OCI-LY3 (cell line): ENCODE measurements at regions not wholly inside any gene's neighbourhood (a gene's known extent, or its start where the extent isn't known, plus 50 kb on each side); places are given as distances from the start of the nearest gene placed in this dataset.

ENCODE experiments used
- CTCF ChIP-seq: fragments of 200-600, 300-600 bp; sonication (generic); IDR thresholded peaks from 2 replicates; pipeline ENCODE4 v1.5.1; 2014; ENCODE audit warnings: antibody characterized with exemption, low read length, low read depth
- EZH2phosphoT487 ChIP-seq: fragments of 200-600 bp; shearing (Covaris generic); IDR thresholded peaks from 2 replicates; pipeline ENCODE4 v1.6.1; 2018; ENCODE audit warnings: antibody characterized with exemption, mixed run types, low read depth

DNA sequence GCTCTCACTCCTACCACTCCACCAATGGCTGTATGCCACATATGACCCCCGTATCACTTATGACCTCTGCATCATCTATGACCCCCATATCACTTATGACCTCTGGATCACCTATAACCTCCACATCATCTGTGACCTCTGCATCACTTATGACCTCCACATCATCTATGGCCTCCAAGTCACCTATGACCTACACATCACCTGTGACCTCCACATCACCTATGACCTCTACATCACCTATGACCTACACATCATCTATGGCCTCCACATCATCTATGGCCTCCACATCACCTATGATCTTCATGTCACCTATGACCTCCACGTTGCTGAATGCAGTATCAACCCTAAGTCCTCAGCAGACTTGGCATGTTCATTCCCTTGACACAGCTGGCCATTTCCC is 271.2 kb downstream of the MATN1 start:
- no peak for TF ChIP-seq CTCF
- no peak for TF ChIP-seq EZH2phosphoT487
